Endothelial cell of umbilical vein (primary cell): ENCODE measurements at regions not wholly inside any gene's neighbourhood (a gene's known extent, or its start where the extent isn't known, plus 50 kb on each side); places are given as distances from the start of the nearest gene placed in this dataset.

ENCODE experiments used
- CTCF ChIP-seq, 2 donors: IDR thresholded peaks; 1 replicate in 1 of 2; 2 replicates in 1 of 2; pipeline ENCODE4 v1.5.1; 2011; ENCODE audit warnings: low read length in 2 of 2, mild to moderate bottlenecking in 2 of 2, moderate library complexity in 2 of 2, control low read depth in 1 of 2, inconsistent platforms in 1 of 2, low read depth in 1 of 2; ENCODE audit not compliant: insufficient read depth in 1 of 2; ENCODE audit errors: extremely low read depth in 1 of 2
- POLR2A ChIP-seq: IDR thresholded peaks from 2 replicates; pipeline ENCODE4 v1.6.1; 2012; ENCODE audit warnings: low read depth, mild to moderate bottlenecking, control low read depth, low read length
- POLR2AphosphoS5 ChIP-seq: IDR thresholded peaks from 2 replicates; pipeline ENCODE4 v1.6.1; 2012; ENCODE audit warnings: low read depth, mild to moderate bottlenecking, control low read depth, low read length, moderate library complexity; ENCODE audit not compliant: insufficient read depth

- TF ChIP-seq CTCF (IDR thresholded peaks at IDR 0.05; ENCODE audit: extremely low read depth in 1 of 2, insufficient read depth in 1 of 2, low read depth in 1 of 2, low read length in 2 of 2) (no peak), POLR2AphosphoS5 (no peak), POLR2A (no peak)
Observed at GRCh38 chr3:98961161-98962155, 60.0 kb upstream of the DCBLD2 start.
